ENCODE measurements at regions not wholly inside any gene's neighbourhood (a gene's known extent, or its start where the extent isn't known, plus 50 kb on each side); places are given as distances from the start of the nearest gene placed in this dataset.

- DNase-seq: no peak
- no peaks in the 10 kb centered on the region for H3K4me1 ChIP-seq (ENCODE audit: control insufficient read depth, insufficient read depth, low read length, poor library complexity, severe bottlenecking)
- no peaks in the 10 kb centered on the region for H3K9me3 ChIP-seq (ENCODE audit: control insufficient read depth, low read length)
- H3K27me3 ChIP-seq (replicated peaks; ENCODE audit: control insufficient read depth, insufficient read depth, low read length, poor library complexity, severe bottlenecking): no peaks in the 10 kb centered on the region
- H3K27ac ChIP-seq (ENCODE audit: insufficient read depth, low read length, poor library complexity, severe bottlenecking): no peak overlapping the region
- no peaks in the 10 kb centered on the region for H3K36me3 ChIP-seq (ENCODE audit: control insufficient read depth, insufficient read depth, low read length)
- H3K4me3 ChIP-seq (ENCODE audit: insufficient read depth, low read depth, low read length, poor library complexity, severe bottlenecking): no peak overlapping the region
These were observed 113.6 kb upstream of the DST start for GRCh38 chr6:56756219-56756789.

- H3K4me3 ChIP-seq (ENCODE audit: insufficient read depth, low read depth, low read length, poor library complexity, severe bottlenecking): no peak overlapping the region
- H3K27ac ChIP-seq (ENCODE audit: insufficient read depth, low read length, poor library complexity, severe bottlenecking): no peak overlapping the region
- no peaks in the 10 kb centered on the region for H3K9me3 ChIP-seq (ENCODE audit: control insufficient read depth, low read length)
- H3K27me3 ChIP-seq (replicated peaks; ENCODE audit: control insufficient read depth, insufficient read depth, low read length, poor library complexity, severe bottlenecking): no peaks in the 10 kb centered on the region
- DNase-seq: no peak
- H3K4me1 ChIP-seq (ENCODE audit: control insufficient read depth, insufficient read depth, low read length, poor library complexity, severe bottlenecking): no peaks in the 10 kb centered on the region
- H3K36me3 ChIP-seq (ENCODE audit: control insufficient read depth, insufficient read depth, low read length): no peaks in the 10 kb centered on the region
These were observed 112.4 kb upstream of the DST start for GRCh38 chr6:56755040-56755439.

GRCh38 chr6:56753811-56754210 lies 111.1 kb upstream of the DST start:
- H3K27ac ChIP-seq (ENCODE audit: insufficient read depth, low read length, poor library complexity, severe bottlenecking): no peak overlapping the region
- no peaks in the 10 kb centered on the region for H3K9me3 ChIP-seq (ENCODE audit: control insufficient read depth, low read length)
- H3K36me3 ChIP-seq (ENCODE audit: control insufficient read depth, insufficient read depth, low read length): no peaks in the 10 kb centered on the region
- H3K27me3 ChIP-seq (replicated peaks; ENCODE audit: control insufficient read depth, insufficient read depth, low read length, poor library complexity, severe bottlenecking): no peaks in the 10 kb centered on the region
- H3K4me1 ChIP-seq (ENCODE audit: control insufficient read depth, insufficient read depth, low read length, poor library complexity, severe bottlenecking): no peaks in the 10 kb centered on the region
- no peak overlapping the region for H3K4me3 ChIP-seq (ENCODE audit: insufficient read depth, low read depth, low read length, poor library complexity, severe bottlenecking)
- DNase-seq: no peak

- H3K9me3 ChIP-seq (ENCODE audit: control insufficient read depth, low read length): no peaks in the 10 kb centered on the region
- no peaks in the 10 kb centered on the region for H3K27me3 ChIP-seq (replicated peaks; ENCODE audit: control insufficient read depth, insufficient read depth, low read length, poor library complexity, severe bottlenecking)
- no peak overlapping the region for H3K4me3 ChIP-seq (ENCODE audit: insufficient read depth, low read depth, low read length, poor library complexity, severe bottlenecking)
- no peaks in the 10 kb centered on the region for H3K36me3 ChIP-seq (ENCODE audit: control insufficient read depth, insufficient read depth, low read length)
- no peak for DNase-seq
- H3K27ac ChIP-seq (ENCODE audit: insufficient read depth, low read length, poor library complexity, severe bottlenecking): no peak overlapping the region
- no peaks in the 10 kb centered on the region for H3K4me1 ChIP-seq (ENCODE audit: control insufficient read depth, insufficient read depth, low read length, poor library complexity, severe bottlenecking)
These were observed 109.8 kb upstream of the DST start for GRCh38 chr6:56752534-56752933.

- no peak for DNase-seq
- Histone ChIP-seq H3K9me3 (ENCODE audit: control insufficient read depth, low read length) (no peaks in the 10 kb centered on the region), H3K4me1 (ENCODE audit: control insufficient read depth, insufficient read depth, low read length, poor library complexity, severe bottlenecking) (no peaks in the 10 kb centered on the region), H3K36me3 (ENCODE audit: control insufficient read depth, insufficient read depth, low read length) (no peaks in the 10 kb centered on the region), H3K27ac (ENCODE audit: insufficient read depth, low read length, poor library complexity, severe bottlenecking) (no peak overlapping the region), H3K27me3 (replicated peaks; ENCODE audit: control insufficient read depth, insufficient read depth, low read length, poor library complexity, severe bottlenecking) (no peaks in the 10 kb centered on the region), H3K4me3 (ENCODE audit: insufficient read depth, low read depth, low read length, poor library complexity, severe bottlenecking) (no peak overlapping the region)
These were observed 109.3 kb upstream of the DST start for GRCh38 chr6:56752009-56752408.

GRCh38 chr6:56751604-56752003 lies 108.9 kb upstream of the DST start:
- Histone ChIP-seq H3K9me3 (ENCODE audit: control insufficient read depth, low read length) (no peaks in the 10 kb centered on the region), H3K4me3 (ENCODE audit: insufficient read depth, low read depth, low read length, poor library complexity, severe bottlenecking) (no peak overlapping the region), H3K4me1 (ENCODE audit: control insufficient read depth, insufficient read depth, low read length, poor library complexity, severe bottlenecking) (no peaks in the 10 kb centered on the region), H3K27me3 (replicated peaks; ENCODE audit: control insufficient read depth, insufficient read depth, low read length, poor library complexity, severe bottlenecking) (no peaks in the 10 kb centered on the region), H3K36me3 (ENCODE audit: control insufficient read depth, insufficient read depth, low read length) (no peaks in the 10 kb centered on the region), H3K27ac (ENCODE audit: insufficient read depth, low read length, poor library complexity, severe bottlenecking) (no peak overlapping the region)
- DNase-seq: no peak

GRCh38 chr6:56750686-56751085 lies 108.0 kb upstream of the DST start:
- H3K4me1 ChIP-seq (ENCODE audit: control insufficient read depth, insufficient read depth, low read length, poor library complexity, severe bottlenecking): no peaks in the 10 kb centered on the region
- H3K9me3 ChIP-seq (ENCODE audit: control insufficient read depth, low read length): no peaks in the 10 kb centered on the region
- no peak overlapping the region for H3K27ac ChIP-seq (ENCODE audit: insufficient read depth, low read length, poor library complexity, severe bottlenecking)
- no peaks in the 10 kb centered on the region for H3K27me3 ChIP-seq (replicated peaks; ENCODE audit: control insufficient read depth, insufficient read depth, low read length, poor library complexity, severe bottlenecking)
- DNase-seq: no peak
- no peaks in the 10 kb centered on the region for H3K36me3 ChIP-seq (ENCODE audit: control insufficient read depth, insufficient read depth, low read length)
- H3K4me3 ChIP-seq (ENCODE audit: insufficient read depth, low read depth, low read length, poor library complexity, severe bottlenecking): no peak overlapping the region

- Histone ChIP-seq H3K27me3 (replicated peaks; ENCODE audit: control insufficient read depth, insufficient read depth, low read length, poor library complexity, severe bottlenecking) (no peaks in the 10 kb centered on the region), H3K4me3 (ENCODE audit: insufficient read depth, low read depth, low read length, poor library complexity, severe bottlenecking) (no peak overlapping the region), H3K9me3 (ENCODE audit: control insufficient read depth, low read length) (no peaks in the 10 kb centered on the region), H3K36me3 (ENCODE audit: control insufficient read depth, insufficient read depth, low read length) (no peaks in the 10 kb centered on the region), H3K27ac (ENCODE audit: insufficient read depth, low read length, poor library complexity, severe bottlenecking) (no peak overlapping the region), H3K4me1 (ENCODE audit: control insufficient read depth, insufficient read depth, low read length, poor library complexity, severe bottlenecking) (no peaks in the 10 kb centered on the region)
- no peak for DNase-seq
These were observed 107.0 kb upstream of the DST start for GRCh38 chr6:56749632-56750151.

- Histone ChIP-seq H3K4me3 (ENCODE audit: insufficient read depth, low read depth, low read length, poor library complexity, severe bottlenecking) (no peak overlapping the region), H3K36me3 (ENCODE audit: control insufficient read depth, insufficient read depth, low read length) (no peaks in the 10 kb centered on the region), H3K27me3 (replicated peaks; ENCODE audit: control insufficient read depth, insufficient read depth, low read length, poor library complexity, severe bottlenecking) (no peaks in the 10 kb centered on the region), H3K27ac (ENCODE audit: insufficient read depth, low read length, poor library complexity, severe bottlenecking) (no peak overlapping the region), H3K9me3 (ENCODE audit: control insufficient read depth, low read length) (no peaks in the 10 kb centered on the region), H3K4me1 (ENCODE audit: control insufficient read depth, insufficient read depth, low read length, poor library complexity, severe bottlenecking) (no peaks in the 10 kb centered on the region)
- DNase-seq: no peak
These were observed 104.2 kb upstream of the DST start for GRCh38 chr6:56746767-56747504.

- H3K27me3 ChIP-seq (replicated peaks; ENCODE audit: control insufficient read depth, insufficient read depth, low read length, poor library complexity, severe bottlenecking): no peaks in the 10 kb centered on the region
- no peak for DNase-seq
- no peak overlapping the region for H3K4me3 ChIP-seq (ENCODE audit: insufficient read depth, low read depth, low read length, poor library complexity, severe bottlenecking)
- H3K27ac ChIP-seq (ENCODE audit: insufficient read depth, low read length, poor library complexity, severe bottlenecking): no peak overlapping the region
- H3K4me1 ChIP-seq (ENCODE audit: control insufficient read depth, insufficient read depth, low read length, poor library complexity, severe bottlenecking): no peaks in the 10 kb centered on the region
- no peaks in the 10 kb centered on the region for H3K36me3 ChIP-seq (ENCODE audit: control insufficient read depth, insufficient read depth, low read length)
- H3K9me3 ChIP-seq (ENCODE audit: control insufficient read depth, low read length): no peaks in the 10 kb centered on the region
These were observed 103.3 kb upstream of the DST start for GRCh38 chr6:56745971-56746370.

All from effector memory CD4-positive, alpha-beta T cell (primary cell).